GM23338 (cell line): ENCODE measurements at regions not wholly inside any gene's neighbourhood (a gene's known extent, or its start where the extent isn't known, plus 50 kb on each side); places are given as distances from the start of the nearest gene placed in this dataset.

Experiments
- CREB1 ChIP-seq: fragments of 250-450 bp; sonication (Bioruptor Pico); IDR thresholded peaks from 2 replicates; pipeline ENCODE4 v1.5.0; 2020; ENCODE audit warnings: low read depth, mild to moderate bottlenecking, moderate library complexity
- CTCF ChIP-seq, 2 experiments: fragments of 200-600 bp in 1 of 2; sonication (generic) in 1 of 2; conservative IDR thresholded peaks; 2 replicates each; pipeline versions ENCODE4 v1.5.1 to v1.6.1; 2016 to 2017; ENCODE audit warnings: antibody characterized with exemption in 2 of 2, low read depth in 2 of 2, mild to moderate bottlenecking in 2 of 2, moderate library complexity in 1 of 2
- ETS1 ChIP-seq: IDR thresholded peaks from 2 replicates; pipeline ENCODE4 v1.6.1; 2016; ENCODE audit warnings: antibody characterized with exemption
- EZH2 ChIP-seq: fragments of 200-600 bp; sonication (generic); IDR thresholded peaks from one replicate; pipeline ENCODE4 v1.8.0; 2017; ENCODE audit warnings: antibody characterized with exemption, mild to moderate bottlenecking, low read depth; ENCODE audit not compliant: unreplicated experiment
- EZH2phosphoT487 ChIP-seq: fragments of 200-600 bp; sonication (generic); IDR thresholded peaks from one replicate; pipeline ENCODE4 v1.8.1; 2018; ENCODE audit warnings: antibody characterized with exemption; ENCODE audit not compliant: unreplicated experiment
- JUNB ChIP-seq: IDR thresholded peaks from one replicate; pipeline ENCODE4 v1.6.1; 2016; ENCODE audit warnings: antibody characterized with exemption; ENCODE audit not compliant: unreplicated experiment
- NANOG ChIP-seq: IDR thresholded peaks from 2 replicates; pipeline ENCODE4 v1.6.1; 2016; ENCODE audit warnings: antibody characterized with exemption, borderline replicate concordance
- POLR2AphosphoS5 ChIP-seq: IDR thresholded peaks from 2 replicates; pipeline ENCODE4 v1.6.1; 2016; ENCODE audit warnings: antibody characterized with exemption, low read depth
- REST ChIP-seq: IDR thresholded peaks from one replicate; pipeline ENCODE4 v1.6.1; 2018; ENCODE audit warnings: antibody characterized with exemption; ENCODE audit not compliant: unreplicated experiment
- STAT1 ChIP-seq: IDR thresholded peaks from one replicate; pipeline ENCODE4 v1.6.1; 2016; ENCODE audit warnings: antibody characterized with exemption; ENCODE audit not compliant: unreplicated experiment
- ZNF114 ChIP-seq: fragments of 250-450 bp; sonication (Bioruptor Pico); IDR thresholded peaks from 2 replicates; pipeline ENCODE4 v1.5.0; 2020; ENCODE audit warnings: mild to moderate bottlenecking, moderate library complexity
- ZNF331 ChIP-seq: fragments of 250-450 bp; sonication (Bioruptor Pico); IDR thresholded peaks from 2 replicates; pipeline ENCODE4 v1.5.0; 2020; ENCODE audit warnings: low read depth, mild to moderate bottlenecking, moderate library complexity

- TF ChIP-seq REST (no peak), CREB1 (CRISPR knock-in tag) (no peak), CTCF (conservative IDR thresholded peaks at IDR 0.05; ENCODE audit: low read depth in 2 of 2) (no peak), POLR2AphosphoS5 (no peak), EZH2 (no peak), ZNF331 (CRISPR knock-in tag) (no peak), EZH2phosphoT487 (no peak), ZNF114 (no peak), STAT1 (no peak), NANOG (no peak), JUNB (no peak), ETS1 (no peak)
These were observed 90.6 kb downstream of the SLC25A47 start for GRCh38 chr14:100413699-100414098.
